Smooth muscle cell (in vitro differentiated cells): ENCODE measurements at regions not wholly inside any gene's neighbourhood (a gene's known extent, or its start where the extent isn't known, plus 50 kb on each side); places are given as distances from the start of the nearest gene placed in this dataset.
"Not testable (repeated sequence)": the region's sequence is repeated elsewhere in the genome, so short reads cannot be mapped to it uniquely, and the experiment has no call there.

ENCODE experiments used
- DNase-seq: peaks from one replicate; lab custom pipeline; 2025; ENCODE audit not compliant: unreplicated experiment; lab: John Stamatoyannopoulos, UW
- H2AFZ ChIP-seq: fragments of 200-600 bp; sonication (generic); 2 replicates; pipeline ENCODE4 v1.6.0; 2016; ENCODE audit warnings: antibody characterized with exemption, low read depth, mild to moderate bottlenecking
- H3F3A ChIP-seq: fragments of 200-600 bp; sonication (generic); 2 replicates; pipeline ENCODE4 v1.6.0; 2017; ENCODE audit warnings: antibody characterized with exemption, low read depth
- H3K27ac ChIP-seq: fragments of 200-600 bp; sonication (generic); 2 replicates; pipeline ENCODE4 v1.5.1; 2016; ENCODE audit warnings: low read depth, mild to moderate bottlenecking
- H3K27me3 ChIP-seq: fragments of 200-600 bp; sonication (generic); 2 replicates; pipeline ENCODE4 v1.6.1; 2016; ENCODE audit warnings: low read depth, mild to moderate bottlenecking
- H3K36me3 ChIP-seq: fragments of 200-600 bp; sonication (generic); 2 replicates; pipeline ENCODE4 v1.5.1; 2016; ENCODE audit warnings: low read depth
- H3K4me1 ChIP-seq: fragments of 200-600 bp; sonication (generic); 2 replicates; pipeline ENCODE4 v1.5.1; 2016; ENCODE audit warnings: low read depth
- H3K4me2 ChIP-seq: fragments of 200-600 bp; sonication (generic); 2 replicates; pipeline ENCODE4 v1.6.0; 2016; ENCODE audit warnings: mild to moderate bottlenecking
- H3K4me3 ChIP-seq: fragments of 200-600 bp; sonication (generic); 2 replicates; pipeline ENCODE4 v1.5.1; 2016; ENCODE audit warnings: mild to moderate bottlenecking
- H3K79me2 ChIP-seq: fragments of 200-600 bp; sonication (generic); 2 replicates; pipeline ENCODE4 v1.6.0; 2016; ENCODE audit warnings: low read depth, mild to moderate bottlenecking
- H3K9ac ChIP-seq: fragments of 200-600 bp; sonication (generic); 2 replicates; pipeline ENCODE4 v1.6.0; 2016; ENCODE audit warnings: low read depth
- H3K9me3 ChIP-seq: fragments of 200-600 bp; sonication (generic); replicated peaks from 2 replicates; pipeline ENCODE4 v1.5.1; 2016; ENCODE audit warnings: low read depth
- H4K20me1 ChIP-seq: fragments of 200-600 bp; sonication (generic); 2 replicates; pipeline ENCODE4 v1.6.0; 2016; ENCODE audit warnings: low read depth
- WGBS: methylation state at CpG from one replicate; pipeline ENCODE4 v1.1.7; 2016; ENCODE audit warnings: low lambda C conversion rate; 5-methylcytosine and 5-hydroxymethylcytosine counted together
- TF ChIP-seq, protein P1 (sequence below): fragments of 200-600 bp; sonication (generic); IDR thresholded peaks from 2 replicates; pipeline ENCODE4 v1.5.1; 2017; ENCODE audit warnings: borderline replicate concordance, mild to moderate bottlenecking, antibody characterized with exemption; ENCODE audit not compliant: insufficient read depth, poor library complexity, severe bottlenecking

DNA sequence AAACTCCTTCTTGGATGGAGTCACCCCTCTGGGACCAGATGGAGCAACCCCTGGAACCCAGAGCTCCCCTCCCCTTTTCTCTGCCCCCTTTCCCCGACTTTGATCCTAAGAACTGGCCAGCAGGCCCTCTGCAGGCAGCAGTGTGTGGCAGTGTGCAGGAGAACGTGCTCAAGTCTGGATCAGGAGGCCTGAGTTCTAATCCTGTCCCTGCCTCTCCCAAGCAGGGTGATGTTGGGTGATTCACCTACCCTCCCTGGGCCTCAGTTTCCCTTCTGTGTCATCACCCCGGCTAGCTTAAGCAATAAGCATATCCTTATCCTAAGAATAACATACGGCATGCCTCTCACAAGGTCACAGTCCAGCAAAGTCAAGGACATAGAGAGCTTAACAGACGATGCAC lies 67.6 kb downstream of the C9orf50 start:
- peaks cover 9% of the 10 kb centered on the region for H3F3A ChIP-seq
- H2AFZ ChIP-seq = no peak overlapping the region
- H3K4me1 ChIP-seq = peaks cover 27% of the 10 kb centered on the region
- no peaks in the 10 kb centered on the region for H3K36me3 ChIP-seq
- no peak overlapping the region for H3K4me3 ChIP-seq
- H3K4me2 ChIP-seq = no peak overlapping the region
- 88% methylated on average over 5 of the region's 5 CpGs for WGBS
- H3K79me2 ChIP-seq = no peaks in the 10 kb centered on the region
- TF ChIP-seq, protein P1, sequence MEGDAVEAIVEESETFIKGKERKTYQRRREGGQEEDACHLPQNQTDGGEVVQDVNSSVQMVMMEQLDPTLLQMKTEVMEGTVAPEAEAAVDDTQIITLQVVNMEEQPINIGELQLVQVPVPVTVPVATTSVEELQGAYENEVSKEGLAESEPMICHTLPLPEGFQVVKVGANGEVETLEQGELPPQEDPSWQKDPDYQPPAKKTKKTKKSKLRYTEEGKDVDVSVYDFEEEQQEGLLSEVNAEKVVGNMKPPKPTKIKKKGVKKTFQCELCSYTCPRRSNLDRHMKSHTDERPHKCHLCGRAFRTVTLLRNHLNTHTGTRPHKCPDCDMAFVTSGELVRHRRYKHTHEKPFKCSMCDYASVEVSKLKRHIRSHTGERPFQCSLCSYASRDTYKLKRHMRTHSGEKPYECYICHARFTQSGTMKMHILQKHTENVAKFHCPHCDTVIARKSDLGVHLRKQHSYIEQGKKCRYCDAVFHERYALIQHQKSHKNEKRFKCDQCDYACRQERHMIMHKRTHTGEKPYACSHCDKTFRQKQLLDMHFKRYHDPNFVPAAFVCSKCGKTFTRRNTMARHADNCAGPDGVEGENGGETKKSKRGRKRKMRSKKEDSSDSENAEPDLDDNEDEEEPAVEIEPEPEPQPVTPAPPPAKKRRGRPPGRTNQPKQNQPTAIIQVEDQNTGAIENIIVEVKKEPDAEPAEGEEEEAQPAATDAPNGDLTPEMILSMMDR = no peak
- H3K27me3 ChIP-seq = no peaks in the 10 kb centered on the region
- H3K27ac ChIP-seq = no peak overlapping the region
- DNase-seq = no peak
- no peak overlapping the region for H3K9ac ChIP-seq
- no peaks in the 10 kb centered on the region for H3K9me3 ChIP-seq
- H4K20me1 ChIP-seq = no peaks in the 10 kb centered on the region

DNA sequence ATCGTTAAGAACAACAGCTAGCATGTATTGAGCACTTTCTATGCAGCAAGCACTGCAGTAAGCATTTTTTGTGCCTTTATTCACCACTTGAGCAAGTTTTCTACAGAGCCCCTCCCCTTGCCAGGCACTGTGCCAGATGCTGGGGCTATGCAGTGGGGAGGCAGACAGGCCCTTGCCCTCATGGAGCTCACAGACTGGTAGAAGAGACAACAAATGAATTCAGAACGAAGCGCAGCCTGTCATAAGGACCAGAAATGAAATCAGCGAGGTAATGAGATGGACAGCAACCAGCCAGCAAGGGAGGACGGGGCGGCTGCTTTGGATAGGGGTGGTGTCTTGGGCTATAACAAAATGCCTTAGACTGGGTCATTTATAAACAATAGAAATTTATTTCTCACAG lies 68.8 kb downstream of the C9orf50 start:
- no peaks in the 10 kb centered on the region for H4K20me1 ChIP-seq
- no peak overlapping the region for H3K27ac ChIP-seq
- no peak overlapping the region for H3K9ac ChIP-seq
- H3K4me1 ChIP-seq = peaks cover 16% of the 10 kb centered on the region
- H3K27me3 ChIP-seq = no peaks in the 10 kb centered on the region
- H3K36me3 ChIP-seq = no peaks in the 10 kb centered on the region
- H3K4me2 ChIP-seq = no peak overlapping the region
- WGBS = 90% methylated on average over 6 of the region's 6 CpGs
- H2AFZ ChIP-seq = no peak overlapping the region
- peaks cover 12% of the 10 kb centered on the region for H3F3A ChIP-seq
- no peaks in the 10 kb centered on the region for H3K79me2 ChIP-seq
- H3K9me3 ChIP-seq = no peaks in the 10 kb centered on the region
- TF ChIP-seq, protein P1 = no peak
- H3K4me3 ChIP-seq = no peak overlapping the region
- no peak for DNase-seq

DNA sequence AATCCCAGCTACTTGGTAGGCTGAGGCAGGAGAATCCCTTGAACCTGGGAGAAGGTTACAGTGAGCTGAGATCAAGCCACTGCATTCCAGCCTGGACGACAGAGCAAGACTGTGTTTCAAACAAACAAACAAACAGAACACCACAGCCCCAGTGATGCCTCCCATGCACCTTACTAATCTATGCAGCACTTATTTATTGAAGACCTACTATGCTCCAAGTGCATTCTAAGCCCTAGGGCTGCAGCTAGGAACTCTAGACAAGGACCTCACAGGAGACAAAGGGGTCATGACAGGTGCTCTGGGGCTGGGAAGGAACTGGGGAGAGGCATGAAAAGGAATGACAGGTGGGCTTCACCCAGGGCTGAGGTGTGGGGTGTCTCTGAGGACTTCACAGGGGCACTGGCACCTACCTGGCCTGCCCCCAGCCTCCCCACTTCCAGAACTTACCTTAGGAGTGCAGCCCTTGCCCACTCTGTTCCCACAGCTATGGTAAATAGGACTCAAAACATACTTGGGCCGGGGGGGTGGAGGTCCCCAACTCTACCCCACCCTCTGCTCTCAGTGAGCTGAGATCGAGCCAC lies 69.4 kb downstream of the C9orf50 start:
- no peak for DNase-seq
- H3K79me2 ChIP-seq = no peaks in the 10 kb centered on the region
- no peak overlapping the region for H3K4me2 ChIP-seq
- peaks cover 11% of the 10 kb centered on the region for H3K4me1 ChIP-seq
- no peaks in the 10 kb centered on the region for H4K20me1 ChIP-seq
- TF ChIP-seq, protein P1 = no peak
- no peak overlapping the region for H3K4me3 ChIP-seq
- H3K27me3 ChIP-seq = no peaks in the 10 kb centered on the region
- no peaks in the 10 kb centered on the region for H3K36me3 ChIP-seq
- H3F3A ChIP-seq = peaks cover 12% of the 10 kb centered on the region
- H3K27ac ChIP-seq = no peak overlapping the region
- 94% methylated on average over 3 of the region's 3 CpGs for WGBS
- no peaks in the 10 kb centered on the region for H3K9me3 ChIP-seq
- H2AFZ ChIP-seq = no peak overlapping the region
- H3K9ac ChIP-seq = no peak overlapping the region

DNA sequence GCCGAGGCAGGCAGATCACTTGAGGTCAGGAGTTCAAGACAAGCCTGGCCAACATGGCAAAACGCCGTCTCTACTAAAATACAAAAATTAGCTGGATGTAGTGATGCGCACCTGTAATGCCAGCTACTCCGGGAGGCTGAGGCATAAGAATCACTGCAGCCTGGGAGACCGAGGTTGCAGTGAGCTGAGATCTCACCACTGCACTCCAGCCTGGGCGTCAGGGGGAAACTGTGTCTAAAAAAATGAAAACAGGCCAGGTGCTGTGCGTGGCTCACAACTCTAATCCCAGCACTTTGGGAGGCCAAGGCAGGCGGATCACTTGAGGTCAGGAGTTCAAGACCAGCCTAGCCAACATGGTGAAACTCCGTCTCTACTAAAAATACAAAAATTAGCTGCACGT lies 69.9 kb downstream of the C9orf50 start:
- H3K4me1 ChIP-seq, H3K9me3 ChIP-seq, H3K27me3 ChIP-seq, H3K36me3 ChIP-seq, H3K9ac ChIP-seq, H4K20me1 ChIP-seq, H3K79me2 ChIP-seq, DNase-seq, H3K27ac ChIP-seq, H3K4me3 ChIP-seq, H2AFZ ChIP-seq: not testable (repeated sequence)
- 90% methylated on average over 11 of the region's 11 CpGs for WGBS
- Histone ChIP-seq H3F3A (peaks cover 12% of the 10 kb centered on the region), H3K4me2 (peak overlapping the region; percentile 94)
